Caco-2 (cell line): ENCODE measurements at regions not wholly inside any gene's neighbourhood (a gene's known extent, or its start where the extent isn't known, plus 50 kb on each side); places are given as distances from the start of the nearest gene placed in this dataset.

ENCODE experiments used
- BruUV-seq: library from RNA; stranded (reverse); fragments of 400-500 nt; replicated peaks from 2 replicates; lab custom pipeline; 2021; lab: Mats Ljungman, UMichigan
- CTCF ChIA-PET: fragments of 300-600 bp; sonication (Branson Sonifier 250); formaldehyde crosslinking; loops from one replicate; lab custom pipeline; 2022; ENCODE audit warnings: antibody characterized with exemption; lab: Charles Lee
- POLR2A ChIA-PET: fragments of 300-600 bp; sonication (Branson Sonifier 250); formaldehyde crosslinking; loops from one replicate; lab custom pipeline; 2022; ENCODE audit warnings: antibody characterized with exemption; lab: Charles Lee
- DNase-seq, 2 experiments: peaks; one replicate each; pipeline versions ENCODE4 v3.0.0 to v3.0.0-alpha.2; 2020 to 2022
- H3K27me3 ChIP-seq: replicated peaks from 2 replicates; pipeline ENCODE4 v1.6.0; 2011; ENCODE audit warnings: low read length; ENCODE audit not compliant: control insufficient read depth, insufficient read depth
- H3K36me3 ChIP-seq: 2 replicates; pipeline ENCODE4 v1.5.1; 2011; ENCODE audit warnings: low read length; ENCODE audit not compliant: control insufficient read depth, insufficient read depth
- H3K4me1 ChIP-seq: fragments of 250-450 bp; sonication (Bioruptor Pico); 2 replicates; pipeline ENCODE4 v1.5.1; 2020; ENCODE audit warnings: mild to moderate bottlenecking
- H3K4me3 ChIP-seq: 2 replicates; pipeline ENCODE4 v1.5.1; 2011; ENCODE audit warnings: low read depth, mild to moderate bottlenecking, control low read depth, low read length
- H3K9me3 ChIP-seq: fragments of 250-450 bp; sonication (Bioruptor Pico); 2 replicates; pipeline ENCODE4 v1.5.1; 2020; ENCODE audit warnings: mild to moderate bottlenecking, moderate library complexity
- H3K27ac Mint-ChIP-seq: one replicate; pipeline ENCODE4 v1.8.0; 2022; ENCODE audit warnings: mixed read lengths; ENCODE audit not compliant: unreplicated experiment
- H3K27me3 Mint-ChIP-seq: one replicate; pipeline ENCODE4 v1.8.0; 2022; ENCODE audit warnings: mixed read lengths; ENCODE audit not compliant: insufficient read depth, unreplicated experiment
- H3K36me3 Mint-ChIP-seq: one replicate; pipeline ENCODE4 v1.8.0; 2022; ENCODE audit warnings: mild to moderate bottlenecking, mixed read lengths; ENCODE audit not compliant: insufficient read depth, unreplicated experiment
- H3K4me1 Mint-ChIP-seq: one replicate; pipeline ENCODE4 v1.8.0; 2022; ENCODE audit warnings: low read depth, mixed read lengths; ENCODE audit not compliant: unreplicated experiment
- H3K4me3 Mint-ChIP-seq: one replicate; pipeline ENCODE4 v1.8.0; 2022; ENCODE audit warnings: mild to moderate bottlenecking, moderate library complexity, mixed read lengths; ENCODE audit not compliant: unreplicated experiment
- H3K9me3 Mint-ChIP-seq: one replicate; pipeline ENCODE4 v1.8.0; 2022; ENCODE audit warnings: mixed read lengths; ENCODE audit not compliant: unreplicated experiment
- CTCF ChIP-seq, 2 experiments: fragments of 200-600 bp in 1 of 2; IDR thresholded peaks; 1 replicate in 1 of 2; 2 replicates in 1 of 2; pipeline versions ENCODE4 v1.5.1 to v1.8.0; 2011 to 2022; ENCODE audit warnings: antibody characterized with exemption in 1 of 2, control low read depth in 1 of 2, inconsistent platforms in 1 of 2, low read depth in 1 of 2, low read length in 1 of 2, mild to moderate bottlenecking in 1 of 2, moderate library complexity in 1 of 2; ENCODE audit not compliant: insufficient read depth in 1 of 2, severe bottlenecking in 1 of 2, unreplicated experiment in 1 of 2
- intact Hi-C: fragments of 100-400 bp; cut with micrococcal nuclease; formaldehyde crosslinking; loops from one replicate; pipeline ENCODE4 v1.10.0; 2022; ENCODE audit not compliant: unreplicated experiment

- intact Hi-C loops: no loop called here
- ChIA-PET POLR2A (no interaction called here), CTCF (no interaction called here)
- no peaks in the 10 kb centered on the region for H3K36me3 ChIP-seq
- no peaks in the 10 kb centered on the region for H3K27me3 Mint-ChIP-seq
- TF ChIP-seq CTCF (IDR thresholded peaks at IDR 0.05; ENCODE audit: insufficient read depth in 1 of 2, low read depth in 1 of 2, low read length in 1 of 2, severe bottlenecking in 1 of 2, unreplicated experiment in 1 of 2): no peak
- no peaks in the 10 kb centered on the region for H3K9me3 Mint-ChIP-seq
- no peak overlapping the region for H3K4me3 Mint-ChIP-seq
- no peak for DNase-seq
- peaks cover 6% of the 10 kb centered on the region for H3K4me1 Mint-ChIP-seq
- no peaks in the 10 kb centered on the region for H3K27me3 ChIP-seq
- H3K4me3 ChIP-seq: no peak overlapping the region
- H3K4me1 ChIP-seq: no peaks in the 10 kb centered on the region
- BruUV-seq: no TSS peak
- no peak overlapping the region for H3K27ac Mint-ChIP-seq
- no peaks in the 10 kb centered on the region for H3K36me3 Mint-ChIP-seq
- no peaks in the 10 kb centered on the region for H3K9me3 ChIP-seq
Measured at GRCh38 chr7:10104292-10104691, 869.4 kb upstream of the PHF14 start.

- no peaks in the 10 kb centered on the region for H3K9me3 ChIP-seq
- peaks cover 6% of the 10 kb centered on the region for H3K4me1 Mint-ChIP-seq
- TF ChIP-seq CTCF (IDR thresholded peaks at IDR 0.05; ENCODE audit: insufficient read depth in 1 of 2, low read depth in 1 of 2, low read length in 1 of 2, severe bottlenecking in 1 of 2, unreplicated experiment in 1 of 2): no peak
- DNase-seq: no peak
- CTCF ChIA-PET: no interaction called here
- POLR2A ChIA-PET: no interaction called here
- H3K36me3 ChIP-seq: no peaks in the 10 kb centered on the region
- no peaks in the 10 kb centered on the region for H3K27me3 ChIP-seq
- no peak overlapping the region for H3K27ac Mint-ChIP-seq
- no peaks in the 10 kb centered on the region for H3K36me3 Mint-ChIP-seq
- no peaks in the 10 kb centered on the region for H3K9me3 Mint-ChIP-seq
- H3K4me3 ChIP-seq: no peak overlapping the region
- no peaks in the 10 kb centered on the region for H3K4me1 ChIP-seq
- BruUV-seq: no TSS peak
- no peaks in the 10 kb centered on the region for H3K27me3 Mint-ChIP-seq
- H3K4me3 Mint-ChIP-seq: no peak overlapping the region
- intact Hi-C loops: no loop called here
Measured at GRCh38 chr7:10106609-10107008, 867.1 kb upstream of the PHF14 start.

- POLR2A ChIA-PET: no interaction called here
- BruUV-seq: no TSS peak
Measured at GRCh38 chr7:10116511-10116910, 857.2 kb upstream of the PHF14 start.

More at GRCh38 chr7:10116511-10116910, 857.2 kb upstream of the PHF14 start:
- CTCF ChIA-PET: no interaction called here
- no peaks in the 10 kb centered on the region for H3K9me3 ChIP-seq
- no peaks in the 10 kb centered on the region for H3K27me3 Mint-ChIP-seq
- H3K36me3 ChIP-seq: no peaks in the 10 kb centered on the region
- intact Hi-C loops: no loop called here
- no peaks in the 10 kb centered on the region for H3K27me3 ChIP-seq
- H3K36me3 Mint-ChIP-seq: no peaks in the 10 kb centered on the region
- H3K4me3 Mint-ChIP-seq: no peak overlapping the region
- no peak for TF ChIP-seq CTCF (IDR thresholded peaks at IDR 0.05; ENCODE audit: insufficient read depth in 1 of 2, low read depth in 1 of 2, low read length in 1 of 2, severe bottlenecking in 1 of 2, unreplicated experiment in 1 of 2)
- DNase-seq: no peak
- no peak overlapping the region for H3K4me3 ChIP-seq
- H3K27ac Mint-ChIP-seq: no peak overlapping the region
- H3K9me3 Mint-ChIP-seq: no peaks in the 10 kb centered on the region
- H3K4me1 ChIP-seq: no peaks in the 10 kb centered on the region
- no peaks in the 10 kb centered on the region for H3K4me1 Mint-ChIP-seq
